ENCODE measurements at regions not wholly inside any gene's neighbourhood (a gene's known extent, or its start where the extent isn't known, plus 50 kb on each side); places are given as distances from the start of the nearest gene placed in this dataset.

GRCh38 chr2:191748059-191748461 is 70.1 kb downstream of the NABP1 start:
- no peak for TF ChIP-seq CTCF (conservative IDR thresholded peaks at IDR 0.05; ENCODE audit: low read length)
- no peak for TF ChIP-seq EZH2phosphoT487 (IDR thresholded peaks at IDR 0.05; ENCODE audit: borderline replicate concordance, low read depth, low read length)
